Motor neuron (in vitro differentiated cells): ENCODE measurements at regions not wholly inside any gene's neighbourhood (a gene's known extent, or its start where the extent isn't known, plus 50 kb on each side); places are given as distances from the start of the nearest gene placed in this dataset.

Experiments used
- ATAC-seq, 8 experiments: fragments of 200-7000 bp; cut with Tn5 transposase; replicated peaks in 6 of 8; 2 replicates each; pipeline ENCODE4 v1.8.0; 2021; ENCODE audit warnings: mild to moderate bottlenecking in 8 of 8, moderate library complexity in 8 of 8
- H3K27ac ChIP-seq, 2 donors: fragments of 250-450 bp; sonication (Bioruptor Pico); 2 replicates each; pipeline ENCODE4 v1.9.0; 2021; ENCODE audit warnings: antibody characterized with exemption in 2 of 2, mild to moderate bottlenecking in 2 of 2, moderate library complexity in 1 of 2
- H3K4me1 ChIP-seq, 2 donors: fragments of 250-450 bp; sonication (Bioruptor Pico); replicated peaks in 1 of 2; 2 replicates each; pipeline ENCODE4 v1.6.1; 2021; ENCODE audit warnings: antibody characterized with exemption in 2 of 2, mild to moderate bottlenecking in 2 of 2, moderate library complexity in 1 of 2
- H3K4me3 ChIP-seq, 5 donors: fragments of 250-450 bp; sonication (Bioruptor Pico); 2 replicates each; pipeline ENCODE4 v1.9.0; 2021; ENCODE audit warnings: antibody characterized with exemption in 5 of 5, mild to moderate bottlenecking in 5 of 5, moderate library complexity in 4 of 5
- WGBS, 10 experiments: fragments of 450-650 bp; shearing (Covaris generic); methylation state at CpG; one replicate each; pipeline ENCODE4 v1.0.0; 2022; 5-methylcytosine and 5-hydroxymethylcytosine counted together
- in situ Hi-C, 9 experiments: fragments of 400-800 bp; cut with MboI; loops; one replicate each; pipeline ENCODE4 v1.15.0; 2021; ENCODE audit warnings: low sequenced_read_pairs in 9 of 9, low pct_unique_long_range_greater_than_20kb in 2 of 9; ENCODE audit not compliant: unreplicated experiment in 9 of 9

GRCh38 chr4:136438645-136439044 is 1093.6 kb downstream of the PCDH18 start:
- H3K4me1 ChIP-seq = no peaks in the 10 kb centered on the region
- no peak overlapping the region for H3K4me3 ChIP-seq
- no peak overlapping the region for H3K27ac ChIP-seq
- in situ Hi-C loops = no loop called here
- ATAC-seq = no peak

- H3K4me1 ChIP-seq = peaks cover 0 to 35% of the 10 kb centered on the region in 2 donors
- H3K4me3 ChIP-seq = no peak overlapping the region
- H3K27ac ChIP-seq = no peak overlapping the region
- ATAC-seq = no peak
- in situ Hi-C loops = no loop called here
These were observed 1108.2 kb downstream of the PCDH18 start for GRCh38 chr4:136424052-136424451.

GRCh38 chr4:136414981-136415380 is 1117.3 kb downstream of the PCDH18 start:
- in situ Hi-C loops = no loop called here
- Histone ChIP-seq H3K27ac (no peak overlapping the region), H3K4me3 (no peak overlapping the region), H3K4me1 (peaks cover 0 to 3% of the 10 kb centered on the region in 2 donors)
- peak in 1 of 8 experiments; percentile 39 for ATAC-seq

- 0 to 95% (median 75%) methylated on average over 1 to 2 of the region's 2 CpGs; no CpG with 5 or more reads in 1 of the 10 experiments for WGBS, 10 experiments
- in situ Hi-C loops = no loop called here
- Histone ChIP-seq H3K27ac (no peak overlapping the region), H3K4me3 (no peak overlapping the region), H3K4me1 (peaks cover 0 to 3% of the 10 kb centered on the region in 2 donors)
- peak in 1 of 8 experiments; percentile 26 for ATAC-seq
These were observed 1119.6 kb downstream of the PCDH18 start for GRCh38 chr4:136412708-136413107.

- no peak overlapping the region for H3K4me3 ChIP-seq
- no peak for ATAC-seq
- WGBS, 10 experiments = 2 to 100% (median 84%) methylated on average over 1 to 5 of the region's 5 CpGs; no CpG with 5 or more reads in 1 of the 10 experiments
- no peaks in the 10 kb centered on the region for H3K4me1 ChIP-seq
- in situ Hi-C loops = no loop called here
- H3K27ac ChIP-seq = no peak overlapping the region
These were observed 1131.5 kb downstream of the PCDH18 start for GRCh38 chr4:136400829-136401228.

- H3K27ac ChIP-seq = no peak overlapping the region
- 83 to 93% methylated on average over 7 to 9 of the region's 44 CpGs; no CpG with 5 or more reads in 8 of the 10 experiments for WGBS, 10 experiments
- no peaks in the 10 kb centered on the region for H3K4me1 ChIP-seq
- no peak overlapping the region for H3K4me3 ChIP-seq
- ATAC-seq = no peak
- in situ Hi-C loops = no loop called here
These were observed 1137.0 kb downstream of the PCDH18 start for GRCh38 chr4:136395212-136395722.

- Histone ChIP-seq H3K27ac (no peak overlapping the region), H3K4me3 (no peak overlapping the region), H3K4me1 (no peaks in the 10 kb centered on the region)
- ATAC-seq = peak in 1 of 8 experiments; percentile 38
- in situ Hi-C loops = no loop called here
These were observed 1139.7 kb downstream of the PCDH18 start for GRCh38 chr4:136392576-136392975.

- no peak for ATAC-seq
- in situ Hi-C loops = no loop called here
- no peak overlapping the region for H3K4me3 ChIP-seq
- 18 to 100% (median 82%) methylated on average over 1 of the region's 1 CpG; no CpG with 5 or more reads in 2 of the 10 experiments for WGBS, 10 experiments
- H3K27ac ChIP-seq = no peak overlapping the region
- H3K4me1 ChIP-seq = no peaks in the 10 kb centered on the region
These were observed 1141.5 kb downstream of the PCDH18 start for GRCh38 chr4:136390824-136391223.

- in situ Hi-C loops = no loop called here
- WGBS, 10 experiments = 0 to 100% (median 50%) methylated on average over 1 of the region's 1 CpG; no CpG with 5 or more reads in 7 of the 10 experiments
- no peak overlapping the region for H3K27ac ChIP-seq
- no peak overlapping the region for H3K4me3 ChIP-seq
- ATAC-seq = peak in 6 of 8 experiments; percentile 21 to 98 (median 55)
- H3K4me1 ChIP-seq = peaks cover 0 to 6% of the 10 kb centered on the region in 2 donors
These were observed 1149.2 kb downstream of the PCDH18 start for GRCh38 chr4:136383082-136383481.

GRCh38 chr4:136371231-136371630 is 1161.1 kb downstream of the PCDH18 start:
- 0 to 100% (median 74%) methylated on average over 1 to 2 of the region's 2 CpGs for WGBS, 10 experiments
- in situ Hi-C loops = no loop called here

GRCh38 chr4:136369073-136369472 is 1163.2 kb downstream of the PCDH18 start:
- no peak overlapping the region for H3K4me3 ChIP-seq
- 0 to 100% (median 63%) methylated on average over 1 to 2 of the region's 2 CpGs for WGBS, 10 experiments
- no peaks in the 10 kb centered on the region for H3K4me1 ChIP-seq
- no peak overlapping the region for H3K27ac ChIP-seq
- in situ Hi-C loops = no loop called here
- no peak for ATAC-seq

More at GRCh38 chr4:136371231-136371630, 1161.1 kb downstream of the PCDH18 start:
- Histone ChIP-seq H3K27ac (no peak overlapping the region), H3K4me3 (no peak overlapping the region), H3K4me1 (no peaks in the 10 kb centered on the region)
- ATAC-seq = no peak

- Histone ChIP-seq H3K4me3 (no peak overlapping the region), H3K27ac (no peak overlapping the region), H3K4me1 (peaks cover 0 to 5% of the 10 kb centered on the region in 2 donors)
- no peak for ATAC-seq
- in situ Hi-C loops = no loop called here
These were observed 1174.7 kb downstream of the PCDH18 start for GRCh38 chr4:136357556-136357955.

- WGBS, 10 experiments = 42 to 96% (median 89%) methylated on average over 3 to 15 of the region's 24 CpGs; no CpG with 5 or more reads in 4 of the 10 experiments
- in situ Hi-C loops = no loop called here
- no peak overlapping the region for H3K4me3 ChIP-seq
- H3K27ac ChIP-seq = no peak overlapping the region
- no peak for ATAC-seq
- H3K4me1 ChIP-seq = peaks cover 0 to 5% of the 10 kb centered on the region in 2 donors
These were observed 1176.3 kb downstream of the PCDH18 start for GRCh38 chr4:136355970-136356369.

GRCh38 chr4:136343340-136343739 is 1189.0 kb downstream of the PCDH18 start:
- in situ Hi-C loops = no loop called here
- 36 to 100% (median 83%) methylated on average over 1 to 3 of the region's 3 CpGs for WGBS, 10 experiments
- H3K4me1 ChIP-seq = no peaks in the 10 kb centered on the region
- ATAC-seq = no peak
- no peak overlapping the region for H3K4me3 ChIP-seq
- no peak overlapping the region for H3K27ac ChIP-seq
